ENCODE measurements at regions not wholly inside any gene's neighbourhood (a gene's known extent, or its start where the extent isn't known, plus 50 kb on each side); places are given as distances from the start of the nearest gene placed in this dataset.
A peak's percentile ranks its signal among the peaks of the same experiment; 100 is the strongest.
"Not testable (repeated sequence)": the region's sequence is repeated elsewhere in the genome, so short reads cannot be mapped to it uniquely, and the experiment has no call there.

DNA sequence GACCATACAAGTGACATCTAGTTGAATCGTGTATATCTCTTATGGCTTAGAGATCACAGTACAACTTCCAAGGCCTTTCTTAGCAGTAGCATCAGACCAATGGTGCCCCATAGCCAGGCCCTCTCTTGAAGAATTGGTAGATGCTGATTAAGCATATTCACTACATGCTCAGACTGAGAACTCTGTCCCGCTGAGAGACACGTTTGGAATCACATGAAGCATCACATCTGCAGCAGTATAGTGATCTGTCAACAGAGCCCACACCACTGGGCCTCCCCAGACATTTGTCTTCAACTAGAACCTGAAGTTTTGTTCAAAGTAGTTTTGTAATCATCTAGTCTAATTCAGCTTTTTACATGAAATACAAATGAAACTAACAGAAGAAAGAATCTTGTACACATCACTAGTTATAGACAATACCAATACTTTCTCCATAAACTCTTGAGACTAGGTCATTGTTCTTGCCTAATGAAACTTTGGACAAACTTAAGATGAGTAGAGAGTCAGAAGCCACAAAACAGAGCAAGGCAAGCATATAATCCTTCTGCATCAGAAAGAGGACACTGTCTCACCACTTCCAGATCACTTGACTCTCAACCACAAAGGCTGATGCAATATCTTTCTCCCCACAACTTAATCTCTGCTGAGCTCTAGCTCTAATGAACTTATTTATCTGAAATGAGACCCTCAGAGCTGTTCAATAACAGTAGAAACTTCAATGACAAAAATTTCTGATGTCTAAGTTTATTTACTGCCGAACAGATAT lies 182.7 kb downstream of the TBX18 start:
- peak; percentile 78 for DNase-seq

DNA sequence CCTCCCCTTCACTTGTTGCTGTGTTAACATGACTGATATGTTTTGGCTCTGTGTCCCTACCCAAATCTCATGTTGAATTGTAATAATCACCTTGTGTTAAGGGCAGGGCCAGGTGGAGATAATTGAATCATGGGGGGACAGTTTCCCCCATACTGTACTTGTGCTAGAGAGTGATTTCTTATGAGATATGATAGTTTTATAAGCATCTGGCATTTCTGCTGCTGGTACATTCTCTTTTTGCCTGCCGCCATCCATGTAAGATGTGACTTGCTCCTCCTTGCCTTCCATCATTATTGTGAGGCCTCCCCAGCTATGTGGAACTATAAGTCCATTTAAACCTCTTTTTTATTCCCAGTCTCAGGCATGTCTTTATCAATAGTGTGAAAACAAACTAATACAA lies 185.0 kb downstream of the TBX18 start:
- no peak for DNase-seq

DNA sequence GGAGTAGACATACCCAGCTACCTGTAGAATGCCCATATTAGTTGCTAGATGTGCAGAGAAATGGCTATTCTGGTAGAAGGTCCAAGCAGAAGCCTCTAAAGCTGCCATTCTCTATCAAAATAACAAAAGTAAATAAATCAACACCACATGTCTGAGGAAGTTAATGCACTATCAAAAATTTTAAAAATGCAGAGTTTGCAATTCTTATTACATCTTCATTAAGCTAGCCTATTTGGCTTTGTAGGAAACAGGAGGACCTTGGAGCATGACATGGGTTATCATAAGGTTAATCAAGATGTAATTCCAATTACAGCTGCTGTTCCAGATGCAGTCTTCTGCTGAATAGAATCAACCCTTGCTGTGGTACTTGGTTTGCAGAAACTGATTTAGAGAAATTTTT lies 188.4 kb downstream of the TBX18 start:
- no peak for DNase-seq

DNA sequence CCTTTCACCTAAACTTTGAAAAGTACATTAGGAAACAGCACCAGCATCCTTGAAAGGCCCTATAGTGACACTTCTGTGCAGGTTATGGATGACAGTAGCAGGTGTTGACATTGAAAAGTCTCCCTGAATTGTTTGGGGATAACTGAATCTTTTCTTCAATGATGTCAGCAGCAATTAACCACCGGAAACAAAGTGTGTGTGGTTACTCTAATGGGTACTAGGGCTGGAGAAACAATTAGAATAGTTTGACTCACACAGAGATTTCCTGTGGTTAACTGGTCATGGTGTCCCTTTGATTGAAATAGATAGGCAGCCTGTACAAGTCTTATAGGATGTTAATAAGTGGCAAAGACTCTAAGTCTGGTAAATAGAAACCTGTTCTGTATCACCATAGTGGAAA lies 189.1 kb downstream of the TBX18 start:
- peak; percentile 87 for DNase-seq

DNA sequence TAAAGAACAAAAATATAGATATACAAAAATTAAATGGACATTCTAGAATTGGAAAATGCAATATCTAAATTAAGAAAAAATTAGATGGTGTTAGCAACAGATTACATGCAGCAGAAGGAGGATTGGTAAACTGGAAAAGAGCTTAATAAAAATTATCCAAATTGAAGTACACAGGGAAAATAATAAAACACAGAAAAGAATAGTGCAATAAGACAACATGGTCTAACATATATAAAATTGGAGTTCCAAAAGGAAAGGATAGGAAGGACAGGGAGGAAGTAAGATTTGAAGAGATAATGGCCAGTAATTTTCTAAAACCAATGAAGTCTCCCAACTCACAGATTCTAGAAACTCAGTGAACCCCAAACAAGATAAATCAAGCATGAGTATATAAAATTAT lies 194.5 kb downstream of the TBX18 start:
- no peak for DNase-seq

DNA sequence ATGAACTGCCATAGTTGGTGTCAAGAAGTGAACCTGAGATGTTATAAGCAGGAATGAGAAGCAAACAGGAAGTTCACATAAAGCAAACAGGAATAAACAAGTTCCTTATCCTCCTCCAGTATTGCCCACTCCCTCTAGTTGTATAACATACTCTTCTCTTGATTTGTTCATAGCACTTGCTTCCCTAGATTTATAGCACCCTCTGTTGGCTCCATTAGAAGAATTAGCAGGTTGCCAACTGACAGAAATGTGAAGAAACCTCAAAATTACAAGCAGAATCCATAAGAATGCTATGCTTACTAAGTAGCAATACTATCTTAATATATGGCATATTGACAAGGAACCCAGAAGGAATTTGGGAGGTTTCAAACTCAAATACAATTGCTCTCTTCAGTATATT lies 195.4 kb downstream of the TBX18 start:
- peak; percentile 56 for DNase-seq

DNA sequence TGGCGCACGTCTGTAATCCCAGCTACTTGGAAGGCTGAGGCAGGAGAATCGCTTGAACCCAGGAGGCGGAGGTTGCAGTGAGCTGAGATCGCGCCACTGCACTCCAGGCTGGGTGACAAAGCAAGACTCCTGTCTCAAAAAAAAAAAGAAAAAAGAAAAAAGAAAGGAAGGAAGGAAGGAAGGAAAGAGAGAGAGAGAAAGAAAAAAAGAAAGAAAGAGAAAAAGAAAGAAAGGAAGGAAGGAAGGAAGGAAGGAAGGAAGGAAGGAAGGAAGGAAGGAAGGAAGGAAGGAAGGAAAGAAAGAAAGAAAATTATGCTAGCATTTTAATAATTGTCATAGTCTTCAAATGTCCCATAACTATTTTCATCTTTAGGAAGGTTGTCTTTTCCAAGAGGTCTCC lies 198.7 kb downstream of the TBX18 start:
- DNase-seq = not testable (repeated sequence)

DNA sequence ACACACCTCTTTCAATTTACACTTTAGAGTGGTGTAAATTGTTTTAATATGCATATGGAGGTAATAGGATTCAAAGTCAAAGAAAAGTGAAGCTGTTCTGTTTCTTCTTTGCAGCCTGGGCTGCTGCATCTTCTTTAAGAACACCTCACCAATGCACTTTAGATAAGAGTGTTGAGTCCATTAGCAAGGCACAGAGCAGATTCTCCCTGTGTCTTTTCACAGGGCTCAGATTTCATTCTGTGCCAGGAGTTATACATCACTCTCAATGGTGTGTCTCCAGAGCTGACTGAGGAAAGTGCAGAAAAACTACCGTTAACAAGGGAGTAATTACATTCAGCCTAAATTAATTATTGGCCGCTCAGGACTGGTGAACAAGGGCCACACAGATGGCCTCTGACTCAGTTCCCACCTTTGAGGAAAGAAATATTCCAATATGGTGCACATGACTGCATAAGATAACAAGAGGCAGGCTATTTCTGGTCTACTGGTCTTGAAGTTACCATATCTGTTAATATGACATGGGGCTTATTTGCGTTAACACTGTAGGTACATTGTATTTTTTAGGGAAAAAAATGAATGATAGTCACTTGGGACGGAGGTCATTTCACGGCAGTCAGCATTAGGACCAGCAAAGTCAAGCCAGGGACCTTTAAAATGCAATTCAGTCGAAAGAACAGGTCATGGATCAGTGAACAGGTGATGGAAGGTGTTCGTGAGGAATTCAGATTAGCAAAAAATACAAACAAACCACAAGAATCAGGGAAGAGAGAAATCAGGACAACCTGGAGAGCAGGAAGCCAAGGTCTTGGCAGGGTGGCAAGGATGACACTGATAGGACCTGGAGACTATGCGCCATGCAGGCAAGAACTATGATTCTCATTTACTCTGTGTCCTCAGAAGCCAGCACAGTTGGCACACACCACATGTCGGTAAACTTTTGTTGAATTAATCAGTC lies 203.7 kb downstream of the TBX18 start:
- no peak for DNase-seq

DNA sequence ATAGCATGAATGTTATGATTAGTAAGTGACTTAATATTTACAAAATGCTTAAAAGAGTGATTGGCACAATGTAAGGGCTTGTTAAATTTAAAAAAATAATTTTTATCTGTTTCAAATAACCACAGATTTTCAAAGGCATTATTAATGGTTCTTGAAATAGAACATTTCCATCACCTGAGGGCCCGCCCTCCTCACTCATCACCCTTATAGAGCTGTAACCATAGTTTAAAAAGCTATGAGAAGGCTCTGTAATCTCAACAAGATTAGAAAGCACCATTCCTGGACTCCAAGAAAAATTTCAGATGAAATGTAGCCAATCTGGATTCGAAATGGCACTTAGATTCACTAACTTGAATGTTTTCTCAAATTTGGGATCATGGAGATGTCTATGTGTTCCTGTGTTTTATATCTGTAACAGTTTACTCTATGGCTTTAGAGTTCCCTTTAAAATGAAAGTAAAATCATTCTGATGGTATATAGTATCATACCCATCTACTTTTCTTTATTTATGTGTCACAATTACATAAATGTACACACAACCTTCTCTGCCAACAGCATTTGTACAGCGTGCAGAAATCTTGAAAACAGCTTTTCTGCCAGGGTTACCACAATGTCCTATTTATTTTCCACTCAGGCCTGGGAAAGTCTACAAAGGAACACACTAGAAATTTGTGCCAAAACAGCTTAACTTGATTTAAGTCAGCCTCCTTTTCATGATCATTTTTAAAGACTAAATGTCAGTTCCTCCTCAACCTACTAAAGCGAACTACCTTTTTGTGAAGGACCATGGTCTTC lies 207.7 kb downstream of the TBX18 start:
- no peak for DNase-seq

DNA sequence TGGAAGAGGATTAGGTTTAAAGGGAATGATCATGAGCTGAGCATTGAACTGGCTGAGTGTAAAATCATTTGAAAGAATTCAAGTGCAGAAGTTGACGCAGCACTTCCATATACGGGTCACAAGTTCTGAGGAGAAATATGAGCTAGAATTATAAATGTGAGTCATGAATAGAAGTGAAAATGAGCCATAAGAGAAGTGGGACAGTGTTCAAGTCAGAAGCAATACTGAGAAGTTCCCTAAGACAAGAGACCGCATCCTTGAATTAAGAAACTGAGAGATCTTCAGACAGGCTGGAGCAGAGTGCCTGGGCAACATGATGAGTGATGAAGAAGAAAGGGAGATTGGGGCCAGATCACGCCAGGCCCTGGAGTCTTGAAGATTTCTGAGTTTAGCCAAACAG lies 209.7 kb downstream of the TBX18 start:
- DNase-seq = peak; percentile 8

DNA sequence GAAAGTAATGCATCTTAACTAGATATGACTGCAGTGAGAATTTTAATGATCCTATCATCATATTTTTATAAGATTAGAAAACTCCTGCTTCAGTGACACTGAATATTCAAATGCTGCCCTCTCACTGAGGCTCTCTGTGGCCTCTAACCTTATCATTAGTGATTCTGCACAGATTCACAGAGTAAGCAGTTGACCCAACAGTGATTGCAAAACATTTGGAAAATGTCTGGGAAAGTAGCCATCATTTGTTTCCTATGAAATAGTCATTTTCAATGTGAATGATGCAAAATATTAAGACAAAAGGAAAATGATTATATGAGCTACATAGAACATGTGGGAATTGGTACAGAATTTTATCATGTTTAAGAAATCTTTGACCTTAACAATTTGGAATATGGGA lies 210.3 kb downstream of the TBX18 start:
- peak; percentile 47 for DNase-seq

DNA sequence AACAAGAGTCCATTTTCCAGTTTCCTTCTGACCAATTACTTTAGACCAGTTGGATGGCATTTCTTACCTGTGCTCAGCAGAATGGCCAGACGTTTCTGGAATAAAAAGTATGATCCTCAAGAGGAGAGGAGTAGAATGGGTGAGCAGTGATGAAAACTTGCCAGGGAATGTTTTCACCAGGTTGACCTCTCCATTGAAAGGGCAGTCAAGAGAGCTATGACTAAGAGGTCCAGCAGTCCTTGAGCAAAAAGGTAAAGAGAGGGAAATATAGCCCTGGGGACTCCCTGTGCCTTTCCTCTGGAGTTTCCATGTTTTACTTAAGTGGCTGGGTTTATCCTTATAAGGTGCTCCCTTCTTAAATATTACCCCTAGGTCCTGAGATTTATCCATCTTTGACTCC lies 210.9 kb downstream of the TBX18 start:
- no peak for DNase-seq

DNA sequence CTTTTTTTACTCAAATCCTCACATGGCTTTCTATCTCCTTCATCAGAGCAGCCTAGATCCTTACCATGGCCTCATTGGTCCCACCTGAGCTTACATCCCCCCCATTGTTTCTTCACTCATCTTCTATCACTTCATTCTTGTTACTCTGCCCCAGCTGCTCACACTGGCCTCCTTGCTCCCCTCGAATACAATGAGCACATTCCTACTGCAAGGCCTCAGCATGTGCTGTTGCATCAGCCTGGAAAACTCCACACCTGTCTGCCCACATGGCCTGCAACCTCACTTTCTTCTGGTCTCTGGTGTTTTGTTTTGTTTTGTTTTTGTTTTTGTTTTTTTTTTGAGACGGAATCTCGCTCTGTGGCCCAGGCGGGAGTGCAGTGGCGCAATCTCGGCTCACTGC lies 212.6 kb downstream of the TBX18 start:
- no peak for DNase-seq

DNA sequence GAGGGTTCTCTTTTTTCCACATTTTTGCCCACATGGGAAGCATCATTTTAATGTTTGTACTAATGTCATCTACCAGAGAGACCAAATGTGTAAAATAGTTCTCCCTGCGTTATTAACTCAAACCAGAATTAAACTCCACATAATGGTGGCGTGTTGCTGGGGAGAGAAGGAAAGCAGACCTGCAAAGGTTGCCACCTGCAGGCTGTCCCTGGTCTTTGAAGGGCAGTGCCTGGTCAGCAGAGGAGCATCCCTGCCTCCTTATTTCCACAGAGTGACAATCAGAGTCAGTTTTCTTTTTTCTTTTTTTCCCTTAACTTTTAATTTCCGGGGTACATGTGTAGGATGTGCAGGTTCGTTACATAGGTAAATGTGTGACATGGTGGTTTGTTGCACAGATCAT lies 214.5 kb downstream of the TBX18 start:
- no peak for DNase-seq

DNA sequence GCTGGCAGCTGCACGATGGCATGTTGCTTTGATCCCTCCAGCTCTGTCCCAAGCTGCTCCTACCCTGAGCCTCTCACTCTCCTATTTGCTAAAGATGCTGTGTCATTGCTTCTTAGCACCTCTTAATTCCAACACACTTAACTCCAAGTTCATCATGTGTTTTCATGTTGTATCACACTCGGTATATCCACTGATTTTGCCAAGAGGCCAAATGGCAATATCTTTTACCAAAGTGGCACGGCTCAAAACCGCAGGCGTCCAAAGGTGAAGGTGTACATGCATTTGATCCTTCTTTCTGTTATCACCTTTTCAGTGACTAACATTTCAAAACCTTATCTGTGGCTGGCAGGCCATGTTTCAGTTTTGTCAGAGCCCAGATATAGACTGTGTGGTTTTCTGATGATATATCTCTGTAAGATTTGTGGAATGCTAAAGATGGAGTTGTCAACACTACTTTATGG lies 217.0 kb downstream of the TBX18 start:
- DNase-seq = peak; percentile 61

DNA sequence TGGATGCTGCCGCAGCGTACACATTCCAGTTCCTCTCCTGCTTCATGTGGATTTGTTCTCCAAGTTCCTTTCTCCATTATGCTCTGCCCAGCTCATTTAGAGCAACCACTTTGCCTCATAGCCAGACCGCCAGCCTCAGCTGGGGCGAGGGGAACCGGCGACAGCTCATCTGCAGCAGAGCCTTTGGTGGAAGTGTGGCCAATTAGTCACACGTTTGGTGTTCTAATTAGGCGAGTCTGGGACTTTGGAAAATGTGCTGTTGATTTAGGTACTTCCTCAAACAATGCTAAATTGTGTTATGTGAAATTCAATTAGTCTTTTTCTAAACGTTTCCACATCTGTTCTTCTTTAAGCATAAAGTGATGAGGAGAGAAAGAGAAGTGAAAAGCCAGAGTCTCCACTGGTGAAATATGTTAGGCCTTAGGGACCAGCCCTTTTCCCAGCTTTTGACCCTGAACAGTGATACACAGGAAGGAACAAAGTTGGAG lies 217.9 kb downstream of the TBX18 start:
- peak; percentile 87 for DNase-seq

DNA sequence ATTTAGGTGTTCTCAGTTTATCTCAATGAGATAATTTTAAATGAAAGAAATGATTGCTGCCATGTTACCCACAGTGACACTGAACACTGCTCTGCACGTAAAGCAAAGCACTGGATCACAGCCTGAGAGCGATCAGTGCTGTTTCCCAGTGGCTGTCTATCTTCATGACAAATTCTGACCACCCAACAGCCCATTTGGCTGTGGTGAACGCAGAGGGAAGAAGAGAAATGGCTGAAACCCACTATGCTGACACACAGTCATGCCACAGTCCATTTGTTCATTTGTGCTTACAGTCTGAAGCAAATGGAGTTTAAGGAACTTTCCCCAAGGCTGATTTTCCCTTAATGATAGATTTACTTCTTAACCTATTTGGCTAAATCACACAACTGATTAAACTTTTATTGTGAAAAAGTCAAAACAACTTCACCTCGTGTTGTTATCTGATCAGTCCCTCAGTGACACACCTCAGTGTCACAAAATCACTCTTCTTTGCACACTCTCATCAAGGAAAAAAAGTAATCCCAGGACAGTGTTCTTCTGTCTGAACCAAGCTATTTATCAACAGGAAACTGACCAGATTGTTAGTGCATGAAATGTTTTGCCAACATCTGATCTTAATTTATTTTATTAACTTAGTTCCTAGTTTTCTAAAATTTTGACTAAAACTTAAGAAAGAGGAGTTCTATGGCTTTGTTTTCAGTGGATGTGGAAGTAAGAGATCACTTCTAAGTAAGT lies 225.1 kb downstream of the TBX18 start:
- DNase-seq = no peak

DNA sequence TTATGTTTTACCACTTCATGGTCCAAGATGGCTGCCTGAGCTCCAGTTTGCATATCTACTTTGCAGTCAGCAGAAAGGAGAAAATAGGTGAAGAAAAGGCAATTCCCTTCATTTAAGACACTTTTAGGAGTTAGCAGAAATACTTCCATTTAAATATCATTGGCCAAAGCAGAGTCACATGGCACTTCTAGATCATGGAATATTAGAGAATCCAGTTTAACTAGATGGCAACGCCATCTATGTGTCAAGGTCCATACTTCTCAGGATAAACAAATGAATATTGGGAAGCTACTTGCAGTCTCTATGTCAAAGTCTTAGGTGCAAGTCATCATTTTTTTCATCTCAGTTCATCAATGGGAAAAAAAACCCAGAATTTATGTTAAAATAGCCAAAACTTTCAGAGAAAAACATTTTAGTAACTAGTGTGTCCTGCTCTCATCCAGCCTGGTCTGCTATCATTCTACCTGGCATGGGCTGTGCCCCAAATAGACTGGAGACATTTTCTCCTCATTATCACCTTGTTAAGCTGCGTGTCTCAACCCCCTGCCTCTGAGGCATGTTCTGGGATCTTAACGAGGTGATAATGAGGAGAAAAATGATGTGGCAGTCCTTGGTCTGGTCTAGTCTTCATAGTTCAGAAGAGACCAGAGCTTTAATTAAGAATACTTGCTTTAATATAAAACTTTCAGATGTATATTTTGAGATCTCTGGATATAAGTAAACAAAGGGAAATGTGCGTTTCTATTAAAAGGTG lies 227.3 kb downstream of the TBX18 start:
- no peak for DNase-seq

DNA sequence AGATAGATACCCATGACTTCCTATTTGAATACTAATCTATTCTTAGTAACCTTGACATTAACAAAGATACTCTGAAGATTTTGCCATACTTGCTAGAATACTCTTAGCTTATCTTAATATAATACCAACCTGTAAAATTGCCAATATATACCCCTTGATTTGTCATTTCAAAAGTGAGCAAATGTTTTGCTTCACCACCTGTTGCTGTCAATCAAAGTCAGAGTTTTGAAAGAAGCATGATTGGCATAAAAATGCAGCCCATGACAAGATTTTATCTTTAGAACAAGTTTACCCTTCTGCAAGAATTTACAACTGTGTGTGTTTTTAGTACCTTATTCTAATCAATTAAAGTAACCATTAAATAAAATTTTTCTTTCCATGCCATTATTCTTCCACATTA lies 236.2 kb downstream of the TBX18 start:
- DNase-seq = no peak

DNA sequence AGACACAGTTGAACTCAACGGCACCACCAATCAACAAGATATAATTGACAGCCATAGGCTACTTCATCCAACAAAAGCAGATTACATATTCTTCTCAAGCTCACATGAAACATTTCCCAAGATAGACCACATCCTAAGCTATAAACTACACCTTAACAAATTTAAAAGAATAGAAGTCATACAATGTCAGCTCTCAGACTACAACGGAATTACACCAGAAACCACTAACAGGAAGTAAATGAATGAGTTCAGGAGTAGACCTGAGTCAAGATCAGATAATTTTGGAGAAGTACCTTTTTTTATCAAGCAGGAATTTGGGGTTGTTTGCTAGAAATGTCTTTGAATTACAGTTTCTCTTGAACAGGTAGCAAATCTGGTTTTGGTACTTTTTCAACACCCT lies 237.8 kb downstream of the TBX18 start:
- DNase-seq = no peak

DNA sequence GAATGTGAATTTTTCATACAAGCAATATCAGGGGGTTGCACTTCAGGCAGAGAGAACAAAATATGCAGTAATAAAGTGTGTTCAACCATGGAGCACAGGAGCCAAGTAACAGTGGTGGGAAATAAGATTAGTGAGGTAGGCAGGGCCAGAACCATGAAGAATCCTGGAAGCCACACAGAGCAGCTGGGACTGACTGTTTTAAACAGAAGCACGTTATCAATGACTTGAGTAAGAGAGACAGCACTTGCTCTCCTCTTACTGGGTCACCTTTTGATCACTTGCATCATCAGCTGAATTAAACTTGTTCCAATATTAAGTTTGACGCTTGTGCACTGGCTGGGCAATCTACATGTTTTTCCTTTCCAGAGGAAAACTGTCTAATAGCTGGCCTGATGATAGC lies 238.5 kb downstream of the TBX18 start:
- no peak for DNase-seq

DNA sequence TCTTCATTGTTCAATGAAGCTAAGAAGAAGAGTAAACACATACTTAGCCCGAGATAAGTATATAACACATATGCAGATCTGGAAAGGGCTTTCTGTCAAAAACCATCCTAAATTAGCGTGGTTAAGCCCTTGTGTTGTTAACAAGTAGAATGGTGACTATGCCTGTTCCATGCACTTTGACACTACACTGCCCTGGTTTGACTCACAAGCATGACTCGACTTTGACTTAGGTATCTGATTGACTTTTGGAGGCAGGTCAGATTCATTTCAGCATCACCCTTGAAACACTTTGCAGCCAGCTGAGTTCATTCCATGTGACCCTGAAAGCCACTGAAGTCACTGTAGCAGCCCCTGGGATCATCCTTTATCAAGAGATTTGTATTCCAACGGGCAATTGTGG lies 239.8 kb downstream of the TBX18 start:
- DNase-seq = no peak

Data from fibroblast of skin of right biceps (primary cell).